ENCODE measurements at regions not wholly inside any gene's neighbourhood (a gene's known extent, or its start where the extent isn't known, plus 50 kb on each side); places are given as distances from the start of the nearest gene placed in this dataset.
"Not testable (repeated sequence)": the region's sequence is repeated elsewhere in the genome, so short reads cannot be mapped to it uniquely, and the experiment has no call there.

DNA sequence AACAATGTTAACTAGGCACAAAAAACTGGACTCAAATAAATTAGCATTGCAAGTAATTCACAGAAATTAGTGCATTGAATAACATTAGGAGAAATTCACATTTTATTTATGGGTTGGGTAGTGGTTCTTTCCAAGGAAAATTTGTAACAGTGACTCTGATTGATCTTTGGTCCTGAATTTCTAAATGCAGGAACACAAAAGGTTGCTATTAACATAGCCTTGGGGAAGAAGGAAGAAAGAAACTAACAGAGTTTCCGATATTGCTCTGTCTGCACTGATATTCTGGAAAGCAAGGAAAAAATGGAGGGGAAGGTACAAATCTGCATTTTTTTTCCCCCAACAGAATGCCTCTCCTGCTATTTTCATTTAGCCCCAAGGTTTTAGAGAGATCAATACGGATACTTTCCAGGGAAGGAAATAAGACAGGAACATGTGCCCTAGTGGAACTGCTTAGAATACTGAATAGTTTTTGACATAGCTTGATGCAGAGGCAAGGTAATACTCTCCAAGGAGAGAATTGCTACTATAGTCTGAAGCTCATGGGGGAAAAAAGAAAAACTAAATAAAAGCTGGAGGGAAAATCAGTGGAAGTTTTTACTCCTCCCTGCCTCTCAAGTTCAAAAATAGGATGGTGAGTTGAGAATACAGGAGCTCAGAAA is 490.1 kb downstream of the RAPGEF2 start:
- Histone ChIP-seq H3K9me3 (ENCODE audit: control insufficient read depth in 4 of 4, insufficient read depth in 3 of 4, low read length in 3 of 4) (no peaks in the 10 kb centered on the region), H3K9ac (ENCODE audit: insufficient read depth in 1 of 2, low read length in 2 of 2) (no peak overlapping the region), H3K27ac (ENCODE audit: low read depth in 1 of 2, low read length in 1 of 2) (no peak overlapping the region), H3K4me3 (no peak overlapping the region), H3K36me3 (ENCODE audit: control insufficient read depth in 4 of 4, insufficient read depth in 4 of 4, low read length in 4 of 4) (no peaks in the 10 kb centered on the region), H3K4me1 (ENCODE audit: control insufficient read depth in 5 of 5, insufficient read depth in 5 of 5, low read length in 5 of 5) (no peaks in the 10 kb centered on the region), H3K27me3 (ENCODE audit: control insufficient read depth in 3 of 3, insufficient read depth in 3 of 3, low read length in 2 of 3) (no peaks in the 10 kb centered on the region)
- ATAC-seq (ENCODE audit: insufficient read depth, low FRiP score) (no peak), DNase-seq (no peak)
- TF ChIP-seq, protein P1, sequence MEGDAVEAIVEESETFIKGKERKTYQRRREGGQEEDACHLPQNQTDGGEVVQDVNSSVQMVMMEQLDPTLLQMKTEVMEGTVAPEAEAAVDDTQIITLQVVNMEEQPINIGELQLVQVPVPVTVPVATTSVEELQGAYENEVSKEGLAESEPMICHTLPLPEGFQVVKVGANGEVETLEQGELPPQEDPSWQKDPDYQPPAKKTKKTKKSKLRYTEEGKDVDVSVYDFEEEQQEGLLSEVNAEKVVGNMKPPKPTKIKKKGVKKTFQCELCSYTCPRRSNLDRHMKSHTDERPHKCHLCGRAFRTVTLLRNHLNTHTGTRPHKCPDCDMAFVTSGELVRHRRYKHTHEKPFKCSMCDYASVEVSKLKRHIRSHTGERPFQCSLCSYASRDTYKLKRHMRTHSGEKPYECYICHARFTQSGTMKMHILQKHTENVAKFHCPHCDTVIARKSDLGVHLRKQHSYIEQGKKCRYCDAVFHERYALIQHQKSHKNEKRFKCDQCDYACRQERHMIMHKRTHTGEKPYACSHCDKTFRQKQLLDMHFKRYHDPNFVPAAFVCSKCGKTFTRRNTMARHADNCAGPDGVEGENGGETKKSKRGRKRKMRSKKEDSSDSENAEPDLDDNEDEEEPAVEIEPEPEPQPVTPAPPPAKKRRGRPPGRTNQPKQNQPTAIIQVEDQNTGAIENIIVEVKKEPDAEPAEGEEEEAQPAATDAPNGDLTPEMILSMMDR (IDR thresholded peaks at IDR 0.05; ENCODE audit: control extremely low read depth, extremely low read depth): no peak
- WGBS, 2 donors: 51 to 66% methylated on average over 2 of the region's 2 CpGs

- 48 to 58% methylated on average over 4 of the region's 4 CpGs for WGBS, 2 donors
- TF ChIP-seq, protein P1 (IDR thresholded peaks at IDR 0.05; ENCODE audit: control extremely low read depth, extremely low read depth): no peak
- H3K27ac ChIP-seq (ENCODE audit: low read depth in 1 of 2, low read length in 1 of 2): no peak overlapping the region
- no peaks in the 10 kb centered on the region for H3K36me3 ChIP-seq (ENCODE audit: control insufficient read depth in 4 of 4, insufficient read depth in 4 of 4, low read length in 4 of 4)
- H3K9me3 ChIP-seq (ENCODE audit: control insufficient read depth in 4 of 4, insufficient read depth in 3 of 4, low read length in 3 of 4): no peaks in the 10 kb centered on the region
- H3K4me3 ChIP-seq: no peak overlapping the region
- no peaks in the 10 kb centered on the region for H3K27me3 ChIP-seq (ENCODE audit: control insufficient read depth in 3 of 3, insufficient read depth in 3 of 3, low read length in 2 of 3)
- H3K4me1 ChIP-seq (ENCODE audit: control insufficient read depth in 5 of 5, insufficient read depth in 5 of 5, low read length in 5 of 5): no peaks in the 10 kb centered on the region
- no peak overlapping the region for H3K9ac ChIP-seq (ENCODE audit: insufficient read depth in 1 of 2, low read length in 2 of 2)
- DNase-seq (no peak), ATAC-seq (ENCODE audit: insufficient read depth, low FRiP score) (no peak)
Observed at GRCh38 chr4:159593681-159594080, 490.8 kb downstream of the RAPGEF2 start.

DNA sequence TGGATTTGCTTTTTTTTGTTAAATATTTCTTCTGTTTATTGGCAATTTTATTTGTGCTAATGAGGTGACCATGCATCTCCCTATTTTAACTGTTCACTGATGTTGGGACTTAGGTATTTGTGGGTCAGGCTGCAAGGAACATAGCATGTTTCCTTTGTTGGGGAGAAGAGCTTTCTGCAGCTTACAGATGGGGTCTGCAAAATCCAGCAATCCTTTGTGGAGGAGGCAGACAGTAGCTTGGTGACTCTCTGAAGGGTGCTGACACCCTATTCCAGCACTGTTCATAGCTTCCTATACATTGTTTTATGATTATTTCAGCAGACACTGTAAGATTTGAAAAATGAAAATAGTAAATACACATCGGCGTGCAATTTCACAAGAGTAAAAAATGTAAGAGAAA is 491.7 kb downstream of the RAPGEF2 start:
- ATAC-seq (ENCODE audit: insufficient read depth, low FRiP score) (no peak), DNase-seq (no peak)
- no peaks in the 10 kb centered on the region for H3K9me3 ChIP-seq (ENCODE audit: control insufficient read depth in 4 of 4, insufficient read depth in 3 of 4, low read length in 3 of 4)
- WGBS, 2 donors: 49 to 97% methylated on average over 2 of the region's 2 CpGs
- H3K4me1 ChIP-seq (ENCODE audit: control insufficient read depth in 5 of 5, insufficient read depth in 5 of 5, low read length in 5 of 5): no peaks in the 10 kb centered on the region
- TF ChIP-seq, protein P1 (IDR thresholded peaks at IDR 0.05; ENCODE audit: control extremely low read depth, extremely low read depth): no peak
- no peaks in the 10 kb centered on the region for H3K27me3 ChIP-seq (ENCODE audit: control insufficient read depth in 3 of 3, insufficient read depth in 3 of 3, low read length in 2 of 3)
- no peak overlapping the region for H3K27ac ChIP-seq (ENCODE audit: low read depth in 1 of 2, low read length in 1 of 2)
- no peak overlapping the region for H3K9ac ChIP-seq (ENCODE audit: insufficient read depth in 1 of 2, low read length in 2 of 2)
- no peaks in the 10 kb centered on the region for H3K36me3 ChIP-seq (ENCODE audit: control insufficient read depth in 4 of 4, insufficient read depth in 4 of 4, low read length in 4 of 4)
- no peak overlapping the region for H3K4me3 ChIP-seq

GRCh38 chr4:159595101-159595500 is 492.2 kb downstream of the RAPGEF2 start:
- H3K9ac ChIP-seq (ENCODE audit: insufficient read depth in 1 of 2, low read length in 2 of 2); H3K36me3 ChIP-seq (ENCODE audit: control insufficient read depth in 4 of 4, insufficient read depth in 4 of 4, low read length in 4 of 4); DNase-seq; H3K4me3 ChIP-seq; H3K9me3 ChIP-seq (ENCODE audit: control insufficient read depth in 4 of 4, insufficient read depth in 3 of 4, low read length in 3 of 4); H3K27me3 ChIP-seq (ENCODE audit: control insufficient read depth in 3 of 3, insufficient read depth in 3 of 3, low read length in 2 of 3); H3K4me1 ChIP-seq (ENCODE audit: control insufficient read depth in 5 of 5, insufficient read depth in 5 of 5, low read length in 5 of 5); H3K27ac ChIP-seq (ENCODE audit: low read depth in 1 of 2, low read length in 1 of 2); ATAC-seq (ENCODE audit: insufficient read depth, low FRiP score): not testable (repeated sequence)
- 79 to 84% methylated on average over 4 of the region's 4 CpGs for WGBS, 2 donors

Measured in lung (tissue), 11 donors.